Kidney (tissue), 13 donors: ENCODE measurements at regions not wholly inside any gene's neighbourhood (a gene's known extent, or its start where the extent isn't known, plus 50 kb on each side); places are given as distances from the start of the nearest gene placed in this dataset.

Experiments used
- DNase-seq, 5 donors: peaks; one replicate each; pipeline ENCODE4 v3.0.0-alpha.2; 2013 to 2020
- FAIRE-seq: peaks from 2 replicates; lab custom pipeline; 2012; peaks lifted over from hg19 to GRCh38; lab: Jason Lieb, UNC
- H3K27ac ChIP-seq, 2 donors: one replicate each; pipeline ENCODE4 v1.7.0; 2013; ENCODE audit warnings: low read depth in 2 of 2, low read length in 2 of 2, inconsistent platforms in 1 of 2
- H3K27me3 ChIP-seq: one replicate; pipeline ENCODE4 v1.7.1; 2013; ENCODE audit warnings: low read length, inconsistent platforms; ENCODE audit not compliant: control insufficient read depth, insufficient read depth
- H3K36me3 ChIP-seq, 3 donors: one replicate each; pipeline versions ENCODE4 v1.7.0 to v1.7.1; 2013; ENCODE audit warnings: low read length in 3 of 3, control low read depth in 1 of 3, inconsistent platforms in 1 of 3; ENCODE audit not compliant: insufficient read depth in 3 of 3, control insufficient read depth in 2 of 3
- H3K4me1 ChIP-seq, 3 donors: one replicate each; pipeline versions ENCODE4 v1.7.0 to v1.7.1; 2013; ENCODE audit warnings: low read length in 3 of 3, inconsistent platforms in 1 of 3, low read depth in 1 of 3; ENCODE audit not compliant: control insufficient read depth in 2 of 3, insufficient read depth in 2 of 3
- H3K4me3 ChIP-seq, 3 donors: one replicate each; pipeline versions ENCODE4 v1.7.0 to v1.8.1; 2013; ENCODE audit warnings: low read length in 3 of 3, control low read depth in 1 of 3, inconsistent platforms in 1 of 3
- H3K9ac ChIP-seq, 3 donors: one replicate each; pipeline versions ENCODE4 v1.7.0 to v1.7.1; 2013; ENCODE audit warnings: low read length in 3 of 3, control low read depth in 1 of 3, inconsistent platforms in 1 of 3
- H3K9me3 ChIP-seq, 3 donors: one replicate each; pipeline versions ENCODE4 v1.7.0 to v1.7.1; 2013; ENCODE audit warnings: low read length in 3 of 3, control low read depth in 1 of 3, inconsistent platforms in 1 of 3; ENCODE audit not compliant: control insufficient read depth in 2 of 3, insufficient read depth in 1 of 3
- CTCF ChIP-seq: IDR thresholded peaks from 3 replicates; pipeline ENCODE4 v1.5.1; 2012; ENCODE audit warnings: mild to moderate bottlenecking, moderate library complexity, borderline replicate concordance; ENCODE audit not compliant: insufficient read depth; ENCODE audit errors: extremely low read depth
- intact Hi-C: fragments of 100-400 bp; cut with DNase I; formaldehyde crosslinking; loops from one replicate; pipeline ENCODE4 v1.11.1; 2022
- donor health status: control.
- donor health status: control.
- donor health status: control.
- donor health status: control.
- donor health status: control.
- donor health status: DM: yes; HTN: yes; CAD: no.
- donor health status: Normal renal cell carcinoma (clear cell type).

GRCh38 chr9:30757723-30758122 is 1626.7 kb upstream of the ACO1 start:
- FAIRE-seq (no peak), DNase-seq (peak in 1 of 5 donors; percentile 53)
- Histone ChIP-seq H3K27ac (no peak overlapping the region), H3K27me3 (no peaks in the 10 kb centered on the region), H3K9me3 (no peaks in the 10 kb centered on the region), H3K36me3 (no peaks in the 10 kb centered on the region), H3K4me3 (no peak overlapping the region), H3K9ac (no peak overlapping the region), H3K4me1 (no peaks in the 10 kb centered on the region)
- no peak for TF ChIP-seq CTCF
- intact Hi-C loops, result no loop called here

- Histone ChIP-seq H3K9ac (no peak overlapping the region), H3K36me3 (no peaks in the 10 kb centered on the region), H3K27ac (no peak overlapping the region), H3K9me3 (no peaks in the 10 kb centered on the region), H3K27me3 (no peaks in the 10 kb centered on the region), H3K4me3 (no peak overlapping the region), H3K4me1 (no peaks in the 10 kb centered on the region)
- DNase-seq (peak in 1 of 5 donors; percentile 59), FAIRE-seq (no peak)
- intact Hi-C loops, result no loop called here
- TF ChIP-seq CTCF, result no peak
Measured at GRCh38 chr9:30758726-30759446, 1625.6 kb upstream of the ACO1 start.

GRCh38 chr9:30765318-30765717 is 1619.1 kb upstream of the ACO1 start:
- H3K4me3 ChIP-seq, result no peak overlapping the region
- intact Hi-C loops, result no loop called here
- DNase-seq (no peak), FAIRE-seq (no peak)
- H3K36me3 ChIP-seq, result no peaks in the 10 kb centered on the region
- H3K27ac ChIP-seq, result no peak overlapping the region
- no peak overlapping the region for H3K9ac ChIP-seq
- H3K27me3 ChIP-seq, result no peaks in the 10 kb centered on the region
- H3K4me1 ChIP-seq, result no peaks in the 10 kb centered on the region
- no peak for TF ChIP-seq CTCF
- no peaks in the 10 kb centered on the region for H3K9me3 ChIP-seq
